Right cardiac atrium (tissue), 5 donors: ENCODE measurements at regions not wholly inside any gene's neighbourhood (a gene's known extent, or its start where the extent isn't known, plus 50 kb on each side); places are given as distances from the start of the nearest gene placed in this dataset.
"Not testable (repeated sequence)": the region's sequence is repeated elsewhere in the genome, so short reads cannot be mapped to it uniquely, and the experiment has no call there.

Source experiments
- ATAC-seq, 2 donors: fragments of 200-7000 bp; cut with Tn5 transposase; one replicate each; pipeline versions ENCODE4 v1.8.0 to v1.9.1; 2020; ENCODE audit warnings: moderate library complexity in 2 of 2, mild to moderate bottlenecking in 1 of 2
- DNase-seq, 3 donors: peaks; one replicate each; pipeline ENCODE4 v3.0.0-alpha.2; 2020
- H3K27ac ChIP-seq: one replicate; pipeline ENCODE4 v1.5.1; 2013; ENCODE audit warnings: mild to moderate bottlenecking, low read length, control low read depth, moderate library complexity
- H3K27me3 ChIP-seq: one replicate; pipeline ENCODE4 v1.6.1; 2013; ENCODE audit not compliant: control insufficient read depth, insufficient read depth
- H3K4me1 ChIP-seq: one replicate; pipeline ENCODE4 v1.6.1; 2013; ENCODE audit warnings: low read length; ENCODE audit not compliant: control insufficient read depth, insufficient read depth
- H3K4me3 ChIP-seq: one replicate; pipeline ENCODE4 v1.5.1; 2013; ENCODE audit warnings: low read length, control low read depth
- H3K9me3 ChIP-seq: one replicate; pipeline ENCODE4 v1.6.1; 2013; ENCODE audit warnings: low read length; ENCODE audit not compliant: control insufficient read depth
- WGBS: extraction: QIAGEN DNeasy Blood & Tissue Kit; methylation state at CpG from one replicate; pipeline ENCODE4 v1.1.7; 2013; 5-methylcytosine and 5-hydroxymethylcytosine counted together
- intact Hi-C, 4 donors: fragments of 100-400 bp; cut with DNase I; formaldehyde crosslinking; loops; one replicate each; pipeline versions ENCODE4 v1.11.0 to v1.14.0; 2022 to 2023
- donor health status: healthy with polysubstance abuse.
- donor health status: DM: no; HTN: yes; CAD: no.
- donor health status: DM: no; HTN: no; CAD: no.
- donor health status: DM: no; HTN: yes; CAD: no; lungs with severe emphysema.
- donor health status: DM: yes; HTN: yes; CAD: no.

GRCh38 chr2:111390605-111391004 lies 269.9 kb downstream of the BCL2L11 start:
- H3K27me3 ChIP-seq, DNase-seq, intact Hi-C loops, H3K4me1 ChIP-seq, H3K4me3 ChIP-seq, H3K27ac ChIP-seq, ATAC-seq, H3K9me3 ChIP-seq: not testable (repeated sequence)
- 96% methylated on average over 1 of the region's 2 CpGs for WGBS

- H3K9me3 ChIP-seq, H3K4me1 ChIP-seq, H3K4me3 ChIP-seq, H3K27me3 ChIP-seq, intact Hi-C loops, H3K27ac ChIP-seq, ATAC-seq: not testable (repeated sequence)
- 34% methylated on average over 6 of the region's 10 CpGs for WGBS
- peak in 1 of 3 donors; percentile 45 for DNase-seq
Measured at GRCh38 chr2:111395350-111396128, 274.8 kb downstream of the BCL2L11 start.

GRCh38 chr2:111400598-111401253 lies 280.0 kb downstream of the BCL2L11 start:
- ATAC-seq, result peak; percentile 55 to 83
- H3K27me3 ChIP-seq, H3K9me3 ChIP-seq, H3K4me3 ChIP-seq, DNase-seq, H3K4me1 ChIP-seq, intact Hi-C loops, H3K27ac ChIP-seq: not testable (repeated sequence)
- WGBS, result 46% methylated on average over 3 of the region's 3 CpGs

GRCh38 chr2:111401270-111402140 lies 280.8 kb downstream of the BCL2L11 start:
- intact Hi-C loops, H3K27me3 ChIP-seq, H3K27ac ChIP-seq, ATAC-seq, H3K4me1 ChIP-seq, H3K4me3 ChIP-seq, DNase-seq, H3K9me3 ChIP-seq: not testable (repeated sequence)
- 94% methylated on average over 3 of the region's 8 CpGs for WGBS

GRCh38 chr2:111402450-111402849 lies 281.7 kb downstream of the BCL2L11 start:
- DNase-seq, intact Hi-C loops, H3K27me3 ChIP-seq, H3K4me1 ChIP-seq, H3K4me3 ChIP-seq, H3K27ac ChIP-seq, ATAC-seq, H3K9me3 ChIP-seq: not testable (repeated sequence)

GRCh38 chr2:111403287-111403686 lies 282.6 kb downstream of the BCL2L11 start:
- H3K27ac ChIP-seq, H3K4me1 ChIP-seq, DNase-seq, H3K27me3 ChIP-seq, intact Hi-C loops, H3K9me3 ChIP-seq, ATAC-seq, H3K4me3 ChIP-seq: not testable (repeated sequence)
- 63% methylated on average over 2 of the region's 2 CpGs for WGBS

GRCh38 chr2:111406616-111407015 lies 285.9 kb downstream of the BCL2L11 start:
- H3K4me1 ChIP-seq, intact Hi-C loops, H3K27me3 ChIP-seq, H3K9me3 ChIP-seq, ATAC-seq, DNase-seq, H3K27ac ChIP-seq, H3K4me3 ChIP-seq: not testable (repeated sequence)
- WGBS, result no CpG with 5 or more reads among the region's 1 CpG

- H3K27me3 ChIP-seq, H3K9me3 ChIP-seq, H3K27ac ChIP-seq, H3K4me3 ChIP-seq, DNase-seq, intact Hi-C loops, H3K4me1 ChIP-seq, ATAC-seq: not testable (repeated sequence)
- WGBS, result 19% methylated on average over 5 of the region's 11 CpGs
Measured at GRCh38 chr2:111407632-111408194, 287.0 kb downstream of the BCL2L11 start.

GRCh38 chr2:111410868-111411406 lies 290.2 kb downstream of the BCL2L11 start:
- H3K27ac ChIP-seq, intact Hi-C loops, H3K4me1 ChIP-seq, DNase-seq, H3K9me3 ChIP-seq, H3K4me3 ChIP-seq, H3K27me3 ChIP-seq: not testable (repeated sequence)
- peak in 1 of 2 donors; percentile 18 for ATAC-seq
- 81% methylated on average over 3 of the region's 10 CpGs for WGBS

GRCh38 chr2:111411867-111412681 lies 291.4 kb downstream of the BCL2L11 start:
- 84% methylated on average over 12 of the region's 18 CpGs for WGBS
- H3K27ac ChIP-seq, H3K4me3 ChIP-seq, intact Hi-C loops, H3K9me3 ChIP-seq, ATAC-seq, H3K27me3 ChIP-seq, H3K4me1 ChIP-seq: not testable (repeated sequence)
- DNase-seq, result peak in 1 of 3 donors; percentile 40
